Body of pancreas (tissue), 4 donors: ENCODE measurements at regions not wholly inside any gene's neighbourhood (a gene's known extent, or its start where the extent isn't known, plus 50 kb on each side); places are given as distances from the start of the nearest gene placed in this dataset.

Experiments used
- POLR2A ChIP-seq, 3 donors: fragments of 450-650 bp; IDR thresholded peaks; one replicate each; pipeline ENCODE4 v1.6.1; 2016; ENCODE audit warnings: antibody characterized with exemption in 3 of 3, mild to moderate bottlenecking in 2 of 3
- TF ChIP-seq, protein P1 (sequence below), 7 experiments: fragments of 450-650 bp in 4 of 7; fragments of 200-600 bp in 3 of 7; sonication (generic) in 3 of 7; IDR thresholded peaks; one replicate each; pipeline ENCODE4 v1.5.1; 2016 to 2019; ENCODE audit warnings: antibody characterized with exemption in 7 of 7

DNA sequence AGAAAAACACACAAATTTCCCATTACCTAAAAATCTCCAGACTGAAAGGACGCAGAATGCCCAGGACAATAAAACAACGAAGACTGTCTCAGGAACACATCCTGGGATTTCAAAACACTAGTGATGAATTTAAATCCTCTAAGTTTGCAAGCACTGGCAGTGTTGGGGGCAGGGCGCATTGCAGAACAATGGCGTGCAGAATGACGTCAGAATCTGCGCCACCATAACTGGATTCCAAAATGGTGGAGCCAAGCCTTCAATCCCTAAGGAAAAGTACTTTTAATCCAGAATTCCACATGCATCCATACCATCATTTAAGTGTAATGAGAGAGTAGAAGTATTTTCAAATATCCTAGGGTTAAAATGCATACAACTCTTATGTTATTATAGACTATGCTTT, 679.1 kb downstream of the TRIML1 start:
- TF ChIP-seq, protein P1, sequence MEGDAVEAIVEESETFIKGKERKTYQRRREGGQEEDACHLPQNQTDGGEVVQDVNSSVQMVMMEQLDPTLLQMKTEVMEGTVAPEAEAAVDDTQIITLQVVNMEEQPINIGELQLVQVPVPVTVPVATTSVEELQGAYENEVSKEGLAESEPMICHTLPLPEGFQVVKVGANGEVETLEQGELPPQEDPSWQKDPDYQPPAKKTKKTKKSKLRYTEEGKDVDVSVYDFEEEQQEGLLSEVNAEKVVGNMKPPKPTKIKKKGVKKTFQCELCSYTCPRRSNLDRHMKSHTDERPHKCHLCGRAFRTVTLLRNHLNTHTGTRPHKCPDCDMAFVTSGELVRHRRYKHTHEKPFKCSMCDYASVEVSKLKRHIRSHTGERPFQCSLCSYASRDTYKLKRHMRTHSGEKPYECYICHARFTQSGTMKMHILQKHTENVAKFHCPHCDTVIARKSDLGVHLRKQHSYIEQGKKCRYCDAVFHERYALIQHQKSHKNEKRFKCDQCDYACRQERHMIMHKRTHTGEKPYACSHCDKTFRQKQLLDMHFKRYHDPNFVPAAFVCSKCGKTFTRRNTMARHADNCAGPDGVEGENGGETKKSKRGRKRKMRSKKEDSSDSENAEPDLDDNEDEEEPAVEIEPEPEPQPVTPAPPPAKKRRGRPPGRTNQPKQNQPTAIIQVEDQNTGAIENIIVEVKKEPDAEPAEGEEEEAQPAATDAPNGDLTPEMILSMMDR (IDR thresholded peaks at IDR 0.05) = no peak
- no peak for TF ChIP-seq POLR2A (IDR thresholded peaks at IDR 0.05)
